Activated CD4-positive, alpha-beta T cell treated with anti-CD3 and anti-CD28 coated beads, Interleukin-10, Interleukin-2, amounts not matched to agents 100 ng/mL and 50 ng/mL, durations not matched to agents 16 hours and 8 hours (primary cell): ENCODE measurements at regions not wholly inside any gene's neighbourhood (a gene's known extent, or its start where the extent isn't known, plus 50 kb on each side); places are given as distances from the start of the nearest gene placed in this dataset.
"Not testable (repeated sequence)": the region's sequence is repeated elsewhere in the genome, so short reads cannot be mapped to it uniquely, and the experiment has no call there.

Source experiments
- DNase-seq: peaks from one replicate; pipeline ENCODE4 v3.0.0-alpha.2; 2020

DNA sequence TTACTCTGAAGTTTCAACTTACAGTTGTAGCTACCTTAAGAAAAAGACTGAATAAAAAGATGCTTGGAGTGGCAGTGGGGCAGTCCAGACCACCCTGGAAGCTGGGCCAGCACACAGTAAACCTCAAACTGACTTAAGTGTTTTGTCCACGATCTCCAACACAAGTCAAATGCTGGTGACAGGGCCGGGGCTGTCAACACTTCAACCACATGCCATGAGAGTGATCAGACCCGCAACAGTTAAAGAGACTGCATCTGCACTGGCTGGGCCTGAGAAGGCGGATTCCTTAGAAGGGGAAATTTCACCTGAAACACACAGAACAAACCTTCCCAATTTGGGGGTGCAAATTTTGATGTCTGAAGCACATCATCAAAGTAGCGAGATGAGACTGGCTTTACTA, 223.5 kb upstream of the CAND1 start:
- no peak for DNase-seq

- no peak for DNase-seq
Measured at GRCh38 chr12:67046062-67046461, 223.1 kb upstream of the CAND1 start.

- no peak for DNase-seq
Measured at GRCh38 chr12:67047634-67048033, 221.5 kb upstream of the CAND1 start.

- DNase-seq: no peak
Measured at GRCh38 chr12:67048371-67048770, 220.8 kb upstream of the CAND1 start.

DNA sequence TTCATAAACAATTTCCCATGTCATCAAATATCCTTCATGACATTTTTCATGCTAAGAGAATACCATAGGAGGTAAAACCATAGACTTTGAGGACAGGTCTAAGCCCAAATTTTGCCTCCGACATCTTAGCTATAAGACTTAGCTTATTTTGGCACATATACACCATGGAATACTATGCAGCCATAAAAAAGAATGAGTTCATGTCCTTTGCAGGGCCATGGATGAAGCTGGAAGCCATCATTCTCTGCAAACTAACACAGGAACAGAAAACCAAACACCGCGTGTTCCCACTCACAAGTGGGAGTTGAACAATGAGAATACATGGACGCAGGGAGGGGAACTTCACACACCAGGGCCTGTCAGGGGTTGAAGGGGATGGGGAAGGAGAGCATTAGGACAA, 220.0 kb upstream of the CAND1 start:
- DNase-seq: not testable (repeated sequence)

GRCh38 chr12:67052981-67053380, 216.2 kb upstream of the CAND1 start:
- DNase-seq: no peak

DNA sequence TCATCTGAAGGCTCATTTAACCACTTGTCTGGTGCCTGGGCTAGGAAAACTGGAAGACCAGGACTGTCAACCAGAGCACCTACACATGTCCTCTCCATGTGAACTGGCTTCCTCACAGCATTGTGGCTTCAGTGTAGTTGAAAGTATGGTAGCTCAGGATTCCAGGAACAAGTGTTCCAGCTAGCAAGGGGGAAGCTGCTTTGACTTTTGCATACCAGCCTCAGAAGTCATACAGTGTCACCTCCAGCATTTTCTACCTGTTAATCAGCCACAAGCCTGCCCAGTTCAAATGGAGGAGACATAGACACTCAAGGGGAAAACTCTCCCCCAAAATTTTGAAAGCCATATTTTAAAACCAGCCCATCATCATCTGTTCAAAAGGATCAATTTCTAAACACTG, 212.8 kb upstream of the CAND1 start:
- DNase-seq: no peak

DNA sequence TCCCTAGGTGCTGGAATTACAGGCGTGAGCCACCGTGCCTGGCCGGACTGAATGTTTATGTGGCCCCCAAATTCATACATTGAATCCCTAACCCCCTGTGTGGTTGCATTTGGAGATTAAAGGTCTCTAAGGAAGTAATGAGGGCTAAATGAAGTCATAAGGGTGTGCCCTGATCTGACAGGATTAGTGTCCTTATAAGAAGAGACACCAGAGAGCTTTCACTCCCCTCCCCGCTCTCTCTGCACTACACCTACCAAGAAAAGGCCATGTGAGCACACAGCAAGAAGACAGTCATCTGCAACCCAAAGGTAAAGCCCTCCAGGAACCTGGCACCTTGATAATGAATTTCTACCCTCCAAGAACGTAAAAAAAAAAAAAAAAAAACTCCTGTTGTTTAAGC, 212.1 kb upstream of the CAND1 start:
- no peak for DNase-seq

DNA sequence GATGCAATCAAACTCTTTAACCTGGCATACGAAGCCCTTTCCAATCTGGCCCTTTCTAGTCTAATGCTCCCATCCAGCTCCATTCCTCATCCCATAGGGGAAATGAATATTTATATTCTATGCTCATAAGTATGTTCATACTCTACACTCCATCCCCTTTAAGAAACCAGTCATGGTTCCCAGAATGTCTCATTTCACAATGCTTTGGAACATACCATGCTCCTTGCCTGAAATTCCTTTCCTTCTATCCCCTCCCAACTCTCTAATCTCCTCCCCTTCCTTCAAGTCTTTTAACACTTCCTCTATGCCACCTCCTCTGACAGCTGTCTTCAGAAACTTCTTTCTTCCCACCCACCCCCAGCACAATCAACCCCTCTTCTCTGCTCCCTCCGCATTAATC, 207.0 kb upstream of the CAND1 start:
- DNase-seq: no peak

GRCh38 chr12:67067453-67068203, 201.5 kb upstream of the CAND1 start:
- no peak for DNase-seq

DNA sequence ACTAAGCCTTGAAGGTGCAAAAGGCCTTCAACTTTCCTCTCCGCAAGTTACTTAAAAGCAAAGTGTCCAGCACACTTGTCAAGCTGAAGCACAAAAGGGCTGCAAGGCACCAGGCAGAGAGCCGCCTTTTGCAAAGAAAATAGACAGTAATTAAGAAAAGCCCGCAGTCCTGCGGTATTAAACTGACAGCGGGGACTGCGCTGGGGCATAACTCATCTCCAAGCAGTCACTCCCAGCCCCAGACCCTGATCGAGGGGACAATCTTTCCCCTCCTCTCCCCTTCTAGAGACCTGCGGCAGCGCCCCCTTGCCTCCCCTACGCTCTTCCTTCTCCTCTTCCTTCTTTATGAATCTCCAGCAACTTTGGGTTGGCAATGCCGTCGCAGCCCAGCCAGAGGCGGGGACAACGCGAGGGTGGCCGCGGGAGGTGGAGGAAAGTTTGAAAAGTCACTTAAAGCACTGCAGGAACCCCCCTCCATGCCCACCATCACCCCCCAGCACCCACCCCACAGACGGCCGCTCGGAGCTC, 200.9 kb upstream of the CAND1 start:
- DNase-seq: no peak

DNA sequence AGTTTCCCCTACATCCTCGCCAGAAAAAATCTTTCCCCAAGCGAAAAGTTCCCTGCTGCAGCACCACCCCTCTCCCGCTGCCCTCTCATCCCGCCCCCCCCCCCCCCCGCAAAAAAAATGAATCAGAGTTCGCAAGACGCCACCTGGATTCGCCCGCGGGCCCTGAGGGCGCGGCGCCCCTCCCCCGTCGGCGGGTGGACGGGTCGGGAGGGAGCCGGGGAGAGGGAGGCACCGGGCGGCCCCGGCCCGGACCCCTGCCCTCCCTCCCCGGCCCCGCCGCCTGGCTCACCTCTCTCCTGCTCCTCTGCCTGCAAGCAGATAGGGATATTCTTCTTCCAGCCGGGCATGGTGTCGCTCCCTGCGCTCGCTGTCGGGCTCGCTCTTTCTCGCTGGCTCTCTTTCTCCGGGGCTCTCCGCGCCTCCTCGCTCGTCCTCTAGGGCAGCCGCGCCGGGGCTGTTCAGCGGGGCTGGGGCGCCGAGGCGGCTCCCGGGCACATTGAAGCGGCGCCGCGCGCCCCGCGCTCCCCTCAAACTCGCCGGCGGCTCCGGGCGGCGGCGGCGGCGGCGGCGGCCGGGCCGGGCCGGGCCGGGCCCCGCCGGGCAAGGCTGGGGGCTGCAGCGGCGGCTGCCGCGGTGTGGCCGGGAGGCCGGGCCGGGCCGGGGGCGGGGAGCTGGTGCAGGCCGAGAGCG, 200.3 kb upstream of the CAND1 start:
- peak; percentile 28 for DNase-seq

DNA sequence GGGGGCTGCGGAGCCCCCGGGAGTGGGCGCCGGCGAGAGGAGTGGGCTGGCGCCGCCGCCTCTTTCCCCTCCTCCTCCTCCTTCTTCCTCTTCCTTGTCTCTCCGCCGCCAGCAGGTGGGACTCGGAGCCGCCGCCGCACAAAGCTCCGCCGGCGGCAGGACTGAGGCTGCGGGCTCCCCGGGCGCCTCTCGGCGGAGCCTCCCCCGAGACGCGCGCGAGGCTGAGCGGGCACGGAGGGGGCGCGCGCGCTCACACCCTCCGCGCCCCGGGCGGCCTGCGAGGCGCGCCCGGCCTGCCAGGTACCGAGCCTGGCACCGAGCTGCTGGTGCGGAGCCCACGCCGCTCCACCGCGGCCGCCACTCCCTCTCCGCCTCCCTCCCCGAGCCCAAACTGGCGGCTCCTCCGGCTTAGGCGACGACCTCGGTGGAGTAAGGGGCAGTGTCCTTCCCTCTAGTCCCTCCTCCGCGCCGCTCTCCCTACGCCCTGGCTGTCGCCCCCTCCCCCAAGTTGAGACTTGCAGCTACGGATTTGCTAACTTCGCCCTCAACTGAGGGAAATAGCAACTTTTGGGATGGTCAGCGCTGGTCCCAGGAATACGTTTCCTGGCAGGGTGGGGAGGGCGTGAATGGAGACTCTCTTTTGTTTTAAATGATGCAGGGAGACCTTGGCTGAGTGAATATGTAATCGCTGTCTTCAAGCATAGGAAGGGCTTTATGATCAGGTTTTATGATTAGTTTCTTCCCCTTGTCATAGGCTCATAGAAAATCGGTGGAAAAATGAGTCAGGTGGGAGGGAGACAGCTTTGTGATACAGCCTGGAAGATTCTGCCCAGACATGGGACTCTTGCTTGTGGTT, 199.5 kb upstream of the CAND1 start:
- DNase-seq: peak; percentile 38

DNA sequence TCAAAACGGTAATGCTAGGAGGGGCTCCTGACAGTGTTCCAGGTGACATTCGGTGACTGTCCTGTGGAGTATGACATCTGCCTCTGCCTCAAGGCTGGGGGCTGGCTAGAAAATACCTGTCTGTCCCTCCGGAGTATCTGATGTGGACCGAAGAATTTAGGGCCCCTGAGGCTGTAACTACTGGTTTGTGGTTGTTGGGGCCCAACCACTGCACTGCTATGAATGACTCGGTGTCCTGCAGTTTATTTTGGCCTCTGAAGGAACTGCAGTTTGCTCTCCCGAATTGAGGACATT, 198.9 kb upstream of the CAND1 start:
- no peak for DNase-seq

DNA sequence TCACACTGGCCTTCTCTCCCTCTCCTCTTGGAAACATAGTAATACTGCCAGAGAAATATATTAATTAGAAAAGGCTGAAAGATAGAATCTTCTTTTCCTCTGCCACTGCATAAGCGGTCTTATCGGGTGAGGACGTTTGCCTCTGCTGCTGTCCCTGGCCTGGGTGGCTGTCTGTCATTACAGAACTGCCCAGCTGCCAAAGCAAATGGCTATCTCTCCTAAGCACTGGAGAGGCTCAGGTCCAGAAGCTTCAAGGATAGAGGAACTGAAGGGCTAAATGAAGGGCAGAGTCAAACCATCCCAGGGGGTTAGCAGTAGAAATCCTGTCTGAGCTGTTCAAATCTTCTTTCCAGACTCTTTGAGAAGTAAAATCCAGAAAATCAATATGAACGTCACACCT, 198.6 kb upstream of the CAND1 start:
- DNase-seq: no peak

DNA sequence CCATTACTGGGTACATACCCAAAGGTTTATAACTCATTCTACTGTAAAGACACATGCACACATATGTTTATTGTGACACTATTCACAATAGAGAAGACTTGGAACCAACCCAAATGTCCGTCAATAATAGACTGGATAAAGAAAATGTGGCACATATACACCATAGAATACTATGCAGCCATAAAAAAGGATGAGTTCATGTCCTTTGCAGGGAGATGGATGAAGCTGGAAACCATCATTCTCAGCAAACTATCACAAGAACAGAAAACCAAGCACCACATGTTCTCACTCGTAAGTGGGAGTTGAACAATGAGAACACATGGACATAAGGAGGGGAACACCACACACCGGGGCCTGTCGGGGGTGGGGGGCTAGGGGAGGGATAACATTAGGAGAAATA, 196.9 kb upstream of the CAND1 start:
- DNase-seq: not testable (repeated sequence)

DNA sequence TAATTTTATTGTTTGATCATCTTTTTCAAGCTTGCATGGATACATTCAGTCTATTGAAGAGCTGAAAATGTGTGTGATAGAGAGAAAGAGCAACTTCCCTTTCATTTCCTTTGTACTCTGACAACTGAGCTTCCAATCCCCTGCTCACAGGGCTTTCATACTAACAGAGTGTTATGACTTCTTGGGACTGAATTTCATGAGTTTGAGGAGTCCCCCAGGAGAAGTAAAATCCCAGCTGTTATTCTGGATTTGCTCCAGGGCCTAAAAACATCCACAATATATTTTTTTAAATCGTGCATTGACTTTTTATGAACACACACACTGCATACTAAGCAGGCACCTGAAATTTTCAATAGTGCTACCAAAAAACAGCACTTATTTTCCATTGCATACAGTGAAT, 195.8 kb upstream of the CAND1 start:
- no peak for DNase-seq

DNA sequence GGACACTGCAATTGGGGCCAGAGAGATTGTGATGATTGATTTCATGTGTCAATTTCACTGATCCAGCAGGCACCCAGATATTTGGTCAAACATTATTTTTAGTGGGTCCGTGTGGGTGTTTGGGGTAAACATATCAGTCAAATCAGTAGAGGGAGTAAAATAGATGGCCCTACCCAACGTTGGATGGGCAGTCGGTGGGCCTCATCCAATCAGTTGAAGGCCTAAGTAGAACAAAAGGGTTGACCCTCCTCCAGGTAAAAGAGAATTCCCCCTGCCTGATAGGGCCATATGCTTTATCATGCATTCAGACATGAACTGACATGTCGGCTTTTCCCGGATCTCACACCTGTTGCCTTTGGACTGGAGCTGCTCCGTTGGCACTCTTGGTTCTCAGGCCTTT, 195.1 kb upstream of the CAND1 start:
- DNase-seq: no peak

- peak; percentile 25 for DNase-seq
Measured at GRCh38 chr12:67077617-67078016, 191.5 kb upstream of the CAND1 start.

DNA sequence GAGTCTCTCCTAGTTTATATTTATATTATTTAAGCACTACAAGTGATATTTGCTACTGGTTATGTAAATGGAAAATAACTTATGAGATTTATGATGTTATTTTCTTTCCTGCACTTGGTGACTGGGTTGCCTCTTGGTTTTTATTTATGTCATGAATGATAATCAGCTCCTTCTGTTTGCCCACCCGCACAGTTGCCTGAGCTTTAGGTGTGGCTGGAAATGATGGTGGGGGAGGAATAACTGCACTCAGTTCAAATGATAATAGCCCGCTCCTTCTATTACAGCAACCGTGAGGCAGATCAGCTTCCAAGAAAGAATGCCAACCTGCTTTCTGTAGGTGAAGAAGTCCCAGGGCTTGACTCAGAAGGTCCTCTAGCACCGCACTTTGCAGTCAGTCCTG, 190.2 kb upstream of the CAND1 start:
- DNase-seq: no peak

DNA sequence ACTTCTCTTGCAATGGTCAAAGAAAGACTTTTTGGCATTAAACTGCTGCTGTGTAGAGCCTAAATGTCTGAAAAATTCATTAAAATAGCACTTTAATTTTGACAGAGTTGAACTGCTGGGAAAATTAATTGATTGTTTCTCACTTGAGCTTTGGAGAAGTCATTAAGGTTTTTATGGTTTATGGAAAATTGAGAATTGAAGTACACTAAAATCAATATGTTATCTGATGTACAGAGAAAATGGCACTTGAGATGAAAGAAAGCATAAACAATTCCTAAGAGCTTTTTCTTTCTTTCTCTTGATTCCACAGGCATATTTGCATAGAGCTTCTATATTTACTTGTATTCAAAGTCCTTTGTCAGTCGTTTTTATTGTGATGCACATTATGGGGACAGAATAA, 188.5 kb upstream of the CAND1 start:
- no peak for DNase-seq

- DNase-seq: no peak
Measured at GRCh38 chr12:67082221-67082620, 186.9 kb upstream of the CAND1 start.

DNA sequence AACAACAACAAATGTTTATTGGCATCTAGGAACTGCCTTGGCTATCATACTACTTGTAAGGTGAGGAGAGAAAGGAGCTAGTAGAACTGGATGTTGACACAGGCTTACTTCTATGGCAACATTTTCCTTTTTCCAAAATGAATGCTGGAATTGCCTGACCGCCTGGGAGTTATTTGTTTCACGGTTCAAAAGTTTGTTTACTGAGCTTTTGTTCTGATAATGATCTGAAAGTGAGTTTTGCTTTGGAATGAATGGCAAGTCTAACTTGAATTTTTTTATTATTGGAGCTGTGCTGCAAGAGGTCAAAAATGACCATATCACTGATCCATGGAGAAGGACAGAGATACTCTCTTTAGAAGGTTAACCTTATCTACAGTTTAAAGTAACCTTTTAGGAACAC, 183.5 kb upstream of the CAND1 start:
- no peak for DNase-seq

- DNase-seq: no peak
Measured at GRCh38 chr12:67086116-67086515, 183.0 kb upstream of the CAND1 start.
